ENCODE measurements at regions not wholly inside any gene's neighbourhood (a gene's known extent, or its start where the extent isn't known, plus 50 kb on each side); places are given as distances from the start of the nearest gene placed in this dataset.

- Histone ChIP-seq H3K4me3 (no peak overlapping the region), H3K4me1 (replicated peaks in 1 of 2) (peaks cover 11 to 28% of the 10 kb centered on the region in 2 donors), H3K27ac (no peak overlapping the region)
- 43 to 100% (median 83%) methylated on average over 1 to 3 of the region's 3 CpGs; no CpG with 5 or more reads in 2 of the 10 experiments for WGBS, 10 experiments
- ATAC-seq (replicated peaks in 6 of 8), result no peak
- in situ Hi-C loops (cut with MboI; ENCODE audit: low pct_unique_long_range_greater_than_20kb in 2 of 9, low sequenced_read_pairs in 9 of 9, unreplicated experiment in 9 of 9), result no loop called here
Measured at GRCh38 chr18:61244632-61245031, 88.6 kb upstream of the CDH20 start.

DNA sequence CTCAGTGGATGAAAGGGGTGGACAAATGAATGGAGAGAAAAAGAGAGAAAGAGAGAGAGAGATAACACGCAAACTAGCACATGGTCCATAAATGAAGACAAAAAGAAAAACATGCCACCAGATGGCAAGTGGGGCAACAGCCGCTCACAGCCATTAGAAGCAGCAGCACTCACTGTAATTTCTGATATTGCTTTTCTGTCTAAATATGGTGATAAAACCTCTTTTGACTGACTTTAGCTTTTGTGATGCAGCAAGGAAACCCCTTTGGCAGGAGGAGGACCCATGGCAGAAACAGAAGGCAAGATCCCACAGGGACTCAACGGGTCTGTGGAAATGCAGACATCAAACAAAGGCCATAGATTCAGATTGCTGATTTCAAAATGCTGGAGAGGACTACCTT, 88.0 kb upstream of the CDH20 start:
- in situ Hi-C loops (cut with MboI; ENCODE audit: low pct_unique_long_range_greater_than_20kb in 2 of 9, low sequenced_read_pairs in 9 of 9, unreplicated experiment in 9 of 9), result no loop called here
- peak in 2 of 8 experiments; percentile 18 to 19 for ATAC-seq (replicated peaks in 6 of 8)
- Histone ChIP-seq H3K27ac (no peak overlapping the region), H3K4me3 (no peak overlapping the region), H3K4me1 (replicated peaks in 1 of 2) (peaks cover 11 to 28% of the 10 kb centered on the region in 2 donors)
- 32 to 100% (median 68%) methylated on average over 1 to 3 of the region's 3 CpGs for WGBS, 10 experiments

DNA sequence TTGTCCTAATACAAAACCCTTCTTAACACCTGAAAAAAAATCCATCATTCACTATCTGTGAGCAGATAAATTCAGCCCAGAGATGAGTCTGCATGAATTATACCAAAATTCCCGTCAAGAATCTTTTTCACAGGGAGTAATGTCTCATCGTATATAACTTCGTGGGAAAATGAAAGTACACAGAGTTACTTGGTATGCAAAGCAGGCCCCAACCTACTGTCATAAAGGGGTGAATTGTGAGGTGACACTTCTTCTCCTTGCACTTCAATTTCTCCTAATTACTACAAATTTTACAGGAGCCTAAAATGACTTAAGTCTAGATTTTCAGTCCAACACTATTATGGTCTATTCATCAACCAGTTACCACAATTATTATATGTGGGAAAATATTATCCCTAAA, 84.6 kb upstream of the CDH20 start:
- Histone ChIP-seq H3K4me3 (no peak overlapping the region), H3K4me1 (replicated peaks in 1 of 2) (peaks cover 0 to 8% of the 10 kb centered on the region in 2 donors), H3K27ac (no peak overlapping the region)
- 0 to 100% (median 61%) methylated on average over 1 to 3 of the region's 3 CpGs; no CpG with 5 or more reads in 4 of the 10 experiments for whole genome bisulfite sequencing, 10 experiments
- in situ Hi-C loops (cut with MboI; ENCODE audit: low pct_unique_long_range_greater_than_20kb in 2 of 9, low sequenced_read_pairs in 9 of 9, unreplicated experiment in 9 of 9), result no loop called here
- no peak for ATAC-seq (replicated peaks in 6 of 8)

GRCh38 chr18:61256291-61256690, 76.9 kb upstream of the CDH20 start:
- H3K4me1 ChIP-seq (replicated peaks in 1 of 2), result peaks cover 0 to 9% of the 10 kb centered on the region in 2 donors
- 0 to 94% (median 86%) methylated on average over 2 to 5 of the region's 5 CpGs for WGBS, 10 experiments
- no peak overlapping the region for H3K4me3 ChIP-seq
- no peak for ATAC-seq (replicated peaks in 6 of 8)
- no peak overlapping the region for H3K27ac ChIP-seq
- in situ Hi-C loops (cut with MboI; ENCODE audit: low pct_unique_long_range_greater_than_20kb in 2 of 9, low sequenced_read_pairs in 9 of 9, unreplicated experiment in 9 of 9), result no loop called here

DNA sequence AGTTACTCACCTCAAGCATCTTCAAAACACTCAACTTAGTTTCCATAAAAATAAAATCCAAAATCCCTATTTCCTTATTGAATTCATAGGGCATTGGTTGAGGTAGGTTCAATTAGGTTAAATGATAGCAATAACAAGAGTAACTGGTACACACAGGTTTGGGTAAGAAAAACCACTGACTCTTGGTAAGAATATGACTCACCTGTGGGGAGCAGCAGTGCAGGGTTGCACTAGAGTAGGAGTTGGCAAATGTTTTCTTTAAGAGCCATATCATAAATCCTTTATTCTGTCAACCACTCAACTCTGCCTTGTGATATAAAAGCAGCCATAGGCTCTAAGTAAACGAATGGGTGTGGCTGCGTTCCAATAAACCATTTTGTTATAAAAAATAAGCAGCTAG, 71.4 kb upstream of the CDH20 start:
- peaks cover 0 to 9% of the 10 kb centered on the region in 2 donors for H3K4me1 ChIP-seq (replicated peaks in 1 of 2)
- WGBS, 10 experiments, result 0 to 100% (median 82%) methylated on average over 1 to 2 of the region's 2 CpGs; no CpG with 5 or more reads in 1 of the 10 experiments
- H3K4me3 ChIP-seq, result no peak overlapping the region
- H3K27ac ChIP-seq, result no peak overlapping the region
- in situ Hi-C loops (cut with MboI; ENCODE audit: low pct_unique_long_range_greater_than_20kb in 2 of 9, low sequenced_read_pairs in 9 of 9, unreplicated experiment in 9 of 9), result no loop called here
- no peak for ATAC-seq (replicated peaks in 6 of 8)

DNA sequence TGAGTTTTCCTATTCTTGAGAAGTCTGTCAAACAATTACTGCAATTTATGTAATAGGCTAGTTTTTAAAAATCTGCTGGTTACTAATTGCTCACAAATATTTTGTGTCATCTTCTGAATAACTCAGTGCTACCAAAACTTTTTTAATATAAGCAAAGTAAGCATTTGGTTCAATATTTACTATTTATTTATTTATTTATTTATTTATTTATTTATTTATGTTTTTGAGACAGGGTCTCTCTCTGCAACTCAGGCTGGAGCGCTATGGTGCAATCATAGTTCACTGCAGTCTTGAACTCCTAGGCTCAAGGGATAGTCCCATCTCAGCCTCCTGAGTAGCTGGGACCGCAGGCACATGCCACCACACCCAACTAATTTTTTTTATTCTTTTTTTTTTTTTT, 60.4 kb upstream of the CDH20 start:
- WGBS, 10 experiments, result 27 to 100% (median 93%) methylated on average over 1 to 2 of the region's 2 CpGs; no CpG with 5 or more reads in 1 of the 10 experiments
- in situ Hi-C loops (cut with MboI; ENCODE audit: low pct_unique_long_range_greater_than_20kb in 2 of 9, low sequenced_read_pairs in 9 of 9, unreplicated experiment in 9 of 9), result no loop called here
- H3K4me3 ChIP-seq, result no peak overlapping the region
- ATAC-seq (replicated peaks in 6 of 8), result no peak
- no peak overlapping the region for H3K27ac ChIP-seq
- peaks cover 0 to 13% of the 10 kb centered on the region in 2 donors for H3K4me1 ChIP-seq (replicated peaks in 1 of 2)

DNA sequence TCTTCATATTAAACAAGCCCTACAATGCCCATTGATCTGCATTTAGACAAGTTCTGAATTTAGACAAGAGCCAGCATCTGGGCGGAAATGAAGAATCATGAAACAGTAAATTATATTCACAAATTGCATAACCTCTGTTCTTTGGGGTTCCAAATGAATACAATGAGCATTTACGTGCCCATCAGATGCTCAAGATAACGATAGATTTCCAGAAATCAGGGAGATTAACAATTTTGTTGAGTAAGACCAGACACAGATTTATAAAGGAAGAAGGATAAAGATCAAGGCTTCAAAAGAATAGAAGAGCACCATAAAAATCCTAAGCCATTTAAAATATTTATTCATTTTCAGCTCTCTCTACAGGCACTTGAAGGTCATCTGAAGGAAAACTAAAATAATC, 59.7 kb upstream of the CDH20 start:
- no peak overlapping the region for H3K4me3 ChIP-seq
- ATAC-seq (replicated peaks in 6 of 8), result no peak
- H3K4me1 ChIP-seq (replicated peaks in 1 of 2), result peaks cover 0 to 13% of the 10 kb centered on the region in 2 donors
- in situ Hi-C loops (cut with MboI; ENCODE audit: low pct_unique_long_range_greater_than_20kb in 2 of 9, low sequenced_read_pairs in 9 of 9, unreplicated experiment in 9 of 9), result no loop called here
- 14 to 100% (median 92%) methylated on average over 1 to 3 of the region's 3 CpGs for WGBS, 10 experiments
- no peak overlapping the region for H3K27ac ChIP-seq

DNA sequence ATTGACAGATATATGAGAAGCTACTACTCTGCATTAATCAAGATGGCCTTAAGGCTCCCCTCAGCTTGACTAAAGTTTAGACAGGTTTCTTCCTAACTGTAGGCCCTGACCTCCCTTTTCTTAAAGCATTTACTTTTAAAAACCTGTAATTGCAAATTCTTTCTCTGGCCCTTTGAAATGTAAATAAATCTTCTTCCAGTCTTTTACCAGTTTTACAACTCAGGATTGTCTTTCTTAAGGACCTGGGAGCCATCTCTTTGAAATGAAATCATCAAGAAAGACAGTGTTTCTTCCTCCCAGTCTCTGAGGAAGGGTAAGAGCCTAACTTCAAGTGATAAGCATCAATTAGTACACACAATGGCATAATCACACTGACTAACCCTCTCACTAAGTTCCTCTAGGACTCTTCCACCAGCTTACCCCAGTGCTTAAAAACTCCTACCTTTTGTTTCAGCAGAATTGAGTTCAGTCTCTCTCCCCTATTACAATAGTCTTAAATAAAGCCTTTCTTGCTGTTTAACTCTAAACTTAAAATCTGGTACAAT, 58.7 kb upstream of the CDH20 start:
- in situ Hi-C loops (cut with MboI; ENCODE audit: low pct_unique_long_range_greater_than_20kb in 2 of 9, low sequenced_read_pairs in 9 of 9, unreplicated experiment in 9 of 9), result no loop called here
- no peak for ATAC-seq (replicated peaks in 6 of 8)
- H3K4me1 ChIP-seq (replicated peaks in 1 of 2), result peaks cover 0 to 13% of the 10 kb centered on the region in 2 donors

DNA sequence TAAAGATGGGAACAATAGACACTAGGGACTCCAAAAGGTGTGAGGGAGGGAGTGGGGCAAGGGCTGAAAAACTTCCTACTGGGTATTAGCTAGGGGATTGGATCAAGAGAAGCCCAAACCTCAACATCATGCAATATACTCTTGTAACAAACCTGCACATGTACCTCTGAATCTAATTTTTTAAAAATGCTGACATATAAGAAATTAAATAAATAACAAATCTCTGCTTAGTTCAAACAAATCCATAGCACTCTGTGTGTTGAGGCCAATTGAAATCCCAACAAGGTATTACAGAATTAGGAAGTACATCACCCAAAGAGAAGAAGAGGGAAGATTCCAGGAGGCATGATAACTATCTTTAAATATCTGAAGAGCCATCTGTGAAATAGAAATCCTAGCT, 55.4 kb upstream of the CDH20 start:
- ATAC-seq (replicated peaks in 6 of 8), result no peak
- in situ Hi-C loops (cut with MboI; ENCODE audit: low pct_unique_long_range_greater_than_20kb in 2 of 9, low sequenced_read_pairs in 9 of 9, unreplicated experiment in 9 of 9), result no loop called here
- no peak overlapping the region for H3K4me3 ChIP-seq
- H3K27ac ChIP-seq, result no peak overlapping the region
- peaks cover 0 to 13% of the 10 kb centered on the region in 2 donors for H3K4me1 ChIP-seq (replicated peaks in 1 of 2)

More for the DNA sequence above, 58.7 kb upstream of the CDH20 start:
- H3K27ac ChIP-seq, result no peak overlapping the region
- no peak overlapping the region for H3K4me3 ChIP-seq

DNA sequence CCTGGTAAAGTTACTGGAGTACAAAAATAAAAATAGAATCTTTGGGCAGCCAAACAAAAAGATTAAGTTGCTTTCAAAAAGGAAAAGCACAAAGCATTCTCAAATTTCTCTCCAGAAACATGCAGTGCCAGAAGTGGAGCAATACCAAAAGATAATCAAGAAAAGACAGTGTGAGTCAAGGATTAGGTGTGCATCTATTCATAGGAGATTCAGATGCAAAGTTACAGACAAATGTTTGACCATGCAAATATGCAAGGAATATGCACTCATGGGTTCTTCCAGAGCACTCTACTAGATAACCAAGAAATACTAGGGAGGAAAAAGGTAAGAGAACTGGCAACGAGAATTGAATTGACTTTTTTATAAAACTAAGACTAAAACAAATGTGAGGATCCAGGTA, 51.8 kb upstream of the CDH20 start:
- H3K4me3 ChIP-seq, result no peak overlapping the region
- no peak overlapping the region for H3K27ac ChIP-seq
- in situ Hi-C loops (cut with MboI; ENCODE audit: low pct_unique_long_range_greater_than_20kb in 2 of 9, low sequenced_read_pairs in 9 of 9, unreplicated experiment in 9 of 9), result no loop called here
- 0 to 100% (median 73%) methylated on average over 1 of the region's 1 CpG for WGBS, 10 experiments
- peak in 2 of 8 experiments; percentile 73 to 81 for ATAC-seq (replicated peaks in 6 of 8)
- H3K4me1 ChIP-seq (replicated peaks in 1 of 2), result no peaks in the 10 kb centered on the region

- 0 to 100% (median 70%) methylated on average over 1 to 2 of the region's 2 CpGs; no CpG with 5 or more reads in 2 of the 10 experiments for WGBS, 10 experiments
- Histone ChIP-seq H3K4me1 (replicated peaks in 1 of 2) (no peaks in the 10 kb centered on the region), H3K4me3 (no peak overlapping the region), H3K27ac (no peak overlapping the region)
- in situ Hi-C loops (cut with MboI; ENCODE audit: low pct_unique_long_range_greater_than_20kb in 2 of 9, low sequenced_read_pairs in 9 of 9, unreplicated experiment in 9 of 9), result no loop called here
- ATAC-seq (replicated peaks in 6 of 8), result no peak
Measured at GRCh38 chr18:61282926-61283325, 50.3 kb upstream of the CDH20 start.
